ENCODE measurements at regions not wholly inside any gene's neighbourhood (a gene's known extent, or its start where the extent isn't known, plus 50 kb on each side); places are given as distances from the start of the nearest gene placed in this dataset.
A peak's percentile ranks its signal among the peaks of the same experiment; 100 is the strongest.

DNA sequence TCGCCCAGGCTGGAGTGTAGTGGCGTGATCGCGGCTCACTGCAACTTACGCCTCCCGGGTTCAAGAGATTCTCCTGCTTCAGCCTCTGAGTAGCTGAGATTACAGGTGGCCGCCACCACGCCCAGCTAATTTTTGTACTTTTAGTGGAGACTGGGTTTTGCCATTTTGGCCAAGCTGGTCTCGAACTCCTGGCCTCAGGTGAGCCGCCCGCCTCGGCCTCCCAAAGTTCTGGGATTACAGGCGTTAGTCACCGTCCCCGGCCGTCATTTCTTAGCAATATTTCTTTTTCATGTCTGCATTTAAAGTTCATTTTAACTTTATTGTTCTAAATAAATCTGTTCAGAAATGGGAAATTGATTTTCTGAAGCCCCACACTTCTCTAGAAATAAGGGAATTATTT, 597.3 kb upstream of the DDX18 start:
- peaks cover 0 to 4% of the 10 kb centered on the region in 2 experiments for H3K9me3 ChIP-seq (ENCODE audit: control insufficient read depth in 2 of 2, low read length in 2 of 2)
- no peaks in the 10 kb centered on the region for H3K4me1 ChIP-seq (ENCODE audit: control insufficient read depth, insufficient read depth, low read length, poor library complexity, severe bottlenecking)
- no peaks in the 10 kb centered on the region for H3K4me1 Mint-ChIP-seq
- H3K4me3 ChIP-seq (ENCODE audit: low read depth, low read length) = no peak overlapping the region
- H3K36me3 ChIP-seq (ENCODE audit: control insufficient read depth, insufficient read depth, low read length) = no peaks in the 10 kb centered on the region
- DNase-seq (no peak), ATAC-seq (ENCODE audit: low read depth in 2 of 2) (no peak)
- no peaks in the 10 kb centered on the region for H3K36me3 Mint-ChIP-seq
- H3K27ac ChIP-seq (ENCODE audit: insufficient read depth, low read length, poor library complexity, severe bottlenecking) = no peak overlapping the region
- no peaks in the 10 kb centered on the region for H3K27me3 Mint-ChIP-seq
- no peak overlapping the region for H3K4me3 Mint-ChIP-seq
- no peak overlapping the region for H3K27ac Mint-ChIP-seq
- H3K9me3 Mint-ChIP-seq = peaks cover 0 to 16% (median 5%) of the 10 kb centered on the region in 7 donors
- H3K27me3 ChIP-seq (ENCODE audit: control insufficient read depth, insufficient read depth, low read length) = no peaks in the 10 kb centered on the region

DNA sequence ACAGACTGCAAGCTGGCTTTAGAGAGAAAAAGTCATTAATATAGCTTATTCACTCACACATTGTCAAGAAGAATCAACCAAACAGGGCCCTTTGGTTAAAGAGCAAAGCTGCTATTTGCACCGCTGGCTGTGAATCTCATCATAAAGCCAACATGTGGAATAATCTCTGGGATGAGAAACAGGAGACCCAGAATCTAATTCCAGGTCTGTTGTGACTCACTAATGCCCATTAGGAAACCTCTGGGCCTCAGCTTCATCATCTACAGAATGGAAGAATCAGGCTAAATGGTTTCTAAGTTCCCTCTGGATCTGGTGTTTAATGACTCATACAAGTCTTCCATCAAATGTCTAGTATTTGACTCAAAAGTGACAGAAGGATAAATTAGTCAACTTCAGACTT, 591.7 kb upstream of the DDX18 start:
- Histone ChIP-seq H3K4me1 (ENCODE audit: control insufficient read depth, insufficient read depth, low read length, poor library complexity, severe bottlenecking) (no peaks in the 10 kb centered on the region), H3K4me3 (ENCODE audit: low read depth, low read length) (no peak overlapping the region), H3K9me3 (ENCODE audit: control insufficient read depth in 2 of 2, low read length in 2 of 2) (peaks cover 0 to 4% of the 10 kb centered on the region in 2 experiments), H3K27me3 (ENCODE audit: control insufficient read depth, insufficient read depth, low read length) (no peaks in the 10 kb centered on the region), H3K36me3 (ENCODE audit: control insufficient read depth, insufficient read depth, low read length) (no peaks in the 10 kb centered on the region), H3K27ac (ENCODE audit: insufficient read depth, low read length, poor library complexity, severe bottlenecking) (no peak overlapping the region)
- H3K9me3 Mint-ChIP-seq = peaks cover 0 to 20% (median 8%) of the 10 kb centered on the region in 7 donors
- no peaks in the 10 kb centered on the region for H3K4me1 Mint-ChIP-seq
- DNase-seq (no peak), ATAC-seq (ENCODE audit: low read depth in 2 of 2) (no peak)
- H3K4me3 Mint-ChIP-seq = no peak overlapping the region
- H3K27ac Mint-ChIP-seq = no peak overlapping the region
- H3K27me3 Mint-ChIP-seq = no peaks in the 10 kb centered on the region
- no peaks in the 10 kb centered on the region for H3K36me3 Mint-ChIP-seq

DNA sequence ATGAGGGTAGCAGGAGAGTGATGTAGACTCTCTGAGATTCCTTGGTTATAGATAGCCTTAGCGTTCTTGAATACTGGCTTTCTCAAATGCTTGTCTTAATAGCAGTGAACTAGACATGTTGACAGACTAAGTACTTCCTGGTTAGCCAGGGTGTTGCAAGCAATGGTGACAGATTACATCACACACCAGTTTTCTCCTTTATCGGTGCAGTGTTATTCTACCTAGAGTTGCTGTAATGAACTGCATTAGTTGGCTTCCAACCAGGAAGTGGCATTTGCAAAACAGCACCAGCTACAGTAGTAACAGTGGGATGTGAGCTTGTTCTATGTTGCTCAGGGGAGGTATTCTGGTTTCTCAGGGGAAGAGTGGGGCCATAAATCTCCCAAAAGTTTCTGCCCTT, 582.2 kb upstream of the DDX18 start:
- no peak overlapping the region for H3K27ac Mint-ChIP-seq
- Histone ChIP-seq H3K27ac (ENCODE audit: insufficient read depth, low read length, poor library complexity, severe bottlenecking) (no peak overlapping the region), H3K9me3 (ENCODE audit: control insufficient read depth in 2 of 2, low read length in 2 of 2) (peaks cover 0 to 12% of the 10 kb centered on the region in 2 experiments), H3K4me3 (ENCODE audit: low read depth, low read length) (no peak overlapping the region), H3K36me3 (ENCODE audit: control insufficient read depth, insufficient read depth, low read length) (no peaks in the 10 kb centered on the region), H3K4me1 (ENCODE audit: control insufficient read depth, insufficient read depth, low read length, poor library complexity, severe bottlenecking) (no peaks in the 10 kb centered on the region), H3K27me3 (ENCODE audit: control insufficient read depth, insufficient read depth, low read length) (no peaks in the 10 kb centered on the region)
- no peak overlapping the region for H3K4me3 Mint-ChIP-seq
- no peaks in the 10 kb centered on the region for H3K4me1 Mint-ChIP-seq
- DNase-seq (no peak), ATAC-seq (ENCODE audit: low read depth in 2 of 2) (no peak)
- peaks cover 5 to 46% (median 12%) of the 10 kb centered on the region in 7 donors for H3K9me3 Mint-ChIP-seq
- H3K36me3 Mint-ChIP-seq = no peaks in the 10 kb centered on the region
- no peaks in the 10 kb centered on the region for H3K27me3 Mint-ChIP-seq

DNA sequence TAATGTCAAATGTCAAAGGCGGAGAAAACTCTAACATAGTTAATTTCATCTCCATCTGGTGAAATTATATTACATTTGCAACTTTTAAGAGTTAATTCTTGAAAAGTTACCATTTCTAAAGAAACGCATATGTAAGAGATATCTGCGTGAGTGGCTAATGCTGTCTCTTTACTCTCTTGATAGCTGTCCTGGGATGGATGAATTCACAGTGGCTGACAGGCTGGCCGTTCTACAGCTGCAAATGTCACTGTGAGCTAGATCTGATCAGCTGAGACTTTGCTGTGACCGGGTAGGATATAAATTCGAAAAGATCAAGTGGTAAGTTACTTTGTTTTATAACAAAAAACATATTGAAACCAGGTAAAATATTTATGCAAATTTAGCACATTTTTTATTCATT, 557.1 kb upstream of the DDX18 start:
- H3K4me3 Mint-ChIP-seq = no peak overlapping the region
- Histone ChIP-seq H3K4me1 (ENCODE audit: control insufficient read depth, insufficient read depth, low read length, poor library complexity, severe bottlenecking) (no peaks in the 10 kb centered on the region), H3K36me3 (ENCODE audit: control insufficient read depth, insufficient read depth, low read length) (no peaks in the 10 kb centered on the region), H3K27ac (ENCODE audit: insufficient read depth, low read length, poor library complexity, severe bottlenecking) (no peak overlapping the region), H3K9me3 (ENCODE audit: control insufficient read depth in 2 of 2, low read length in 2 of 2) (no peaks in the 10 kb centered on the region), H3K27me3 (ENCODE audit: control insufficient read depth, insufficient read depth, low read length) (no peaks in the 10 kb centered on the region), H3K4me3 (ENCODE audit: low read depth, low read length) (no peak overlapping the region)
- ATAC-seq (ENCODE audit: low read depth in 2 of 2) = no peak
- H3K36me3 Mint-ChIP-seq = no peaks in the 10 kb centered on the region
- no peaks in the 10 kb centered on the region for H3K4me1 Mint-ChIP-seq
- peaks cover 2 to 10% (median 6%) of the 10 kb centered on the region in 7 donors for H3K9me3 Mint-ChIP-seq
- no peak overlapping the region for H3K27ac Mint-ChIP-seq
- DNase-seq = no peak
- H3K27me3 Mint-ChIP-seq = no peaks in the 10 kb centered on the region

DNA sequence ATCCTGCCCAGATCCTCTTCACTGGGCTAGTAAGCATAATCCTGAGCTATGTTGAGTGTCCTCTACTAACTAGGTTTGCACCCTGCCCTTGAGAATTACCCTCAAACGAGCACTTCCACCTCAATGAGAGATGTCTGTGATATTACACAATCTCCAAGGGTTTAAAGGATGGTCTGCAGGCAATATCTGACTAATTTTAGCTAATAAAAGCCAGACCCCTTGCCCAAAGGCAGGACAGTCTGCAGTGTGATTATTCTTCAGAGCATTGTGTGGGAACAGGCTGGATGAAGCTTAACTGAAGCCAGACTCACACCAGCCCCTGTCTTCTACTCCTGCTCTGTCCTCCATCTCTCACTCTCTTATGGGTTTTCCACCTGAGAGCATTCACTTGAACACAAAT, 544.9 kb upstream of the DDX18 start:
- H3K27me3 Mint-ChIP-seq = no peaks in the 10 kb centered on the region
- no peak overlapping the region for H3K27ac ChIP-seq (ENCODE audit: insufficient read depth, low read length, poor library complexity, severe bottlenecking)
- peaks cover 2 to 23% (median 7%) of the 10 kb centered on the region in 7 donors for H3K9me3 Mint-ChIP-seq
- H3K4me3 Mint-ChIP-seq = no peak overlapping the region
- H3K9me3 ChIP-seq (ENCODE audit: control insufficient read depth in 2 of 2, low read length in 2 of 2) = no peaks in the 10 kb centered on the region
- no peaks in the 10 kb centered on the region for H3K4me1 ChIP-seq (ENCODE audit: control insufficient read depth, insufficient read depth, low read length, poor library complexity, severe bottlenecking)
- ATAC-seq (ENCODE audit: low read depth in 2 of 2) (no peak), DNase-seq (no peak)
- no peaks in the 10 kb centered on the region for H3K36me3 ChIP-seq (ENCODE audit: control insufficient read depth, insufficient read depth, low read length)
- no peak overlapping the region for H3K27ac Mint-ChIP-seq
- H3K27me3 ChIP-seq (ENCODE audit: control insufficient read depth, insufficient read depth, low read length) = no peaks in the 10 kb centered on the region
- H3K36me3 Mint-ChIP-seq = no peaks in the 10 kb centered on the region
- no peak overlapping the region for H3K4me3 ChIP-seq (ENCODE audit: low read depth, low read length)
- no peaks in the 10 kb centered on the region for H3K4me1 Mint-ChIP-seq

DNA sequence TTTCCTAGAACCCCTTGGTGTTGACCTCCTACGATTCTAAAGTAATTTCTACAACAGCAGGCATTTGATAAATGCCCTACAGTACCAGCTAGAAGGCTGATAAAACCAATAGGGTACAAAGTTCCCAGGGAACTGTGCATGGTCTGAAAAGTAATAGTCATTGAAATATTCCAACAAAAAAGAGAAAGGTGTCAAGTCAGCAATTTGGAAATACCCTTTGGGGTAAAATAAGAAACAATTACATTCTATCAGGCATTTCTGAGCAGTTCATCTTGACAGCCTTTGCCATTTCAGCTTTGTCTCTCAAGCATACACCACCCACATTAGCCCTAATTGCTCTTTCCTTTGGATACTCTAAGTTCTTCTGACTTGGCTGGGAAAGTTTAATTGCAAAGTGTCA, 542.9 kb upstream of the DDX18 start:
- Mint-ChIP-seq H3K27ac (no peak overlapping the region), H3K27me3 (no peaks in the 10 kb centered on the region), H3K36me3 (no peaks in the 10 kb centered on the region)

GRCh38 chr2:117273009-117273671, 541.4 kb upstream of the DDX18 start:
- Mint-ChIP-seq H3K27me3 (no peaks in the 10 kb centered on the region), H3K27ac (no peak overlapping the region), H3K4me3 (peak overlapping the region in 1 of 4 donors; percentile 7), H3K9me3 (peaks cover 0 to 22% (median 6%) of the 10 kb centered on the region in 7 donors), H3K36me3 (no peaks in the 10 kb centered on the region), H3K4me1 (no peaks in the 10 kb centered on the region)
- ATAC-seq (ENCODE audit: low read depth in 2 of 2) (no peak), DNase-seq (no peak)
- no peaks in the 10 kb centered on the region for H3K27me3 ChIP-seq (ENCODE audit: control insufficient read depth, insufficient read depth, low read length)
- H3K9me3 ChIP-seq (ENCODE audit: control insufficient read depth in 2 of 2, low read length in 2 of 2) = no peaks in the 10 kb centered on the region
- no peaks in the 10 kb centered on the region for H3K36me3 ChIP-seq (ENCODE audit: control insufficient read depth, insufficient read depth, low read length)
- H3K27ac ChIP-seq (ENCODE audit: insufficient read depth, low read length, poor library complexity, severe bottlenecking) = no peak overlapping the region
- no peaks in the 10 kb centered on the region for H3K4me1 ChIP-seq (ENCODE audit: control insufficient read depth, insufficient read depth, low read length, poor library complexity, severe bottlenecking)
- no peak overlapping the region for H3K4me3 ChIP-seq (ENCODE audit: low read depth, low read length)

More for the DNA sequence above, 542.9 kb upstream of the DDX18 start:
- no peak overlapping the region for H3K4me3 ChIP-seq (ENCODE audit: low read depth, low read length)
- H3K27me3 ChIP-seq (ENCODE audit: control insufficient read depth, insufficient read depth, low read length) = no peaks in the 10 kb centered on the region
- no peak for DNase-seq
- no peaks in the 10 kb centered on the region for H3K4me1 ChIP-seq (ENCODE audit: control insufficient read depth, insufficient read depth, low read length, poor library complexity, severe bottlenecking)
- no peak for ATAC-seq (ENCODE audit: low read depth in 2 of 2)
- H3K9me3 ChIP-seq (ENCODE audit: control insufficient read depth in 2 of 2, low read length in 2 of 2) = no peaks in the 10 kb centered on the region
- H3K9me3 Mint-ChIP-seq = peaks cover 0 to 23% (median 5%) of the 10 kb centered on the region in 7 donors
- H3K27ac ChIP-seq (ENCODE audit: insufficient read depth, low read length, poor library complexity, severe bottlenecking) = no peak overlapping the region
- no peaks in the 10 kb centered on the region for H3K4me1 Mint-ChIP-seq
- H3K36me3 ChIP-seq (ENCODE audit: control insufficient read depth, insufficient read depth, low read length) = no peaks in the 10 kb centered on the region
- H3K4me3 Mint-ChIP-seq = no peak overlapping the region

DNA sequence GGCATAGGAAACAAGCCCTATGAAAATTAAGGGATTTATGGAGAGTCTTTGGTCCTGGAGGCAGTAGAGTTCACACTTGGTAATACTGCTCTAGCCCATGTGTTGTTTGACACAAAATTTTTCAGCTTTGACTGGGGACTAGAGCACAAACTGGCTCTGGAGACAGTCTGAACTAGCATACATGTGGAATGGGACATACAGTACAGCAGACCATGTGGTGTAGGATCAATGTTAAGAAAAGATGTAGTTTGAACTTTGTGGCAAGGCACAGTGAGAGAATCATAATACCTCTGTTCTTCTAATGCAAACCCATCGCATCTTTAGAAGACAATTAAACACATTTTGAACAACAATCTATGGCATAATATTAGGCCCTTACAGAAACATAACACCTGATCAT, 521.5 kb upstream of the DDX18 start:
- H3K4me1 ChIP-seq (ENCODE audit: control insufficient read depth, insufficient read depth, low read length, poor library complexity, severe bottlenecking) = no peaks in the 10 kb centered on the region
- DNase-seq (no peak), ATAC-seq (ENCODE audit: low read depth in 2 of 2) (no peak)
- H3K27me3 Mint-ChIP-seq = no peaks in the 10 kb centered on the region
- no peaks in the 10 kb centered on the region for H3K27me3 ChIP-seq (ENCODE audit: control insufficient read depth, insufficient read depth, low read length)
- no peak overlapping the region for H3K27ac Mint-ChIP-seq
- no peaks in the 10 kb centered on the region for H3K9me3 ChIP-seq (ENCODE audit: control insufficient read depth in 2 of 2, low read length in 2 of 2)
- no peaks in the 10 kb centered on the region for H3K4me1 Mint-ChIP-seq
- no peak overlapping the region for H3K4me3 Mint-ChIP-seq
- no peaks in the 10 kb centered on the region for H3K36me3 Mint-ChIP-seq
- no peaks in the 10 kb centered on the region for H3K36me3 ChIP-seq (ENCODE audit: control insufficient read depth, insufficient read depth, low read length)
- H3K4me3 ChIP-seq (ENCODE audit: low read depth, low read length) = no peak overlapping the region
- peaks cover 0 to 14% (median 4%) of the 10 kb centered on the region in 7 donors for H3K9me3 Mint-ChIP-seq
- no peak overlapping the region for H3K27ac ChIP-seq (ENCODE audit: insufficient read depth, low read length, poor library complexity, severe bottlenecking)
